WTC11 (cell line): ENCODE measurements at regions not wholly inside any gene's neighbourhood (a gene's known extent, or its start where the extent isn't known, plus 50 kb on each side); places are given as distances from the start of the nearest gene placed in this dataset.

ENCODE experiments used
- CTCF ChIP-seq: fragments of 200-600 bp; IDR thresholded peaks from 2 replicates; pipeline ENCODE4 v1.8.0; 2022; ENCODE audit warnings: antibody characterized with exemption
- HMGXB4 ChIP-seq: sonication (generic); formaldehyde crosslinking; IDR thresholded peaks from 2 replicates; pipeline ENCODE4 v1.8.1; 2023; ENCODE audit warnings: mild to moderate bottlenecking, moderate library complexity, missing genetic modification reagents

GRCh38 chr4:149266301-149266700, 549.3 kb downstream of the IQCM start:
- TF ChIP-seq CTCF, result no peak
- no peak for TF ChIP-seq HMGXB4 (CRISPR knock-in tag)
